Inflammatory macrophage (primary cell): ENCODE measurements at regions not wholly inside any gene's neighbourhood (a gene's known extent, or its start where the extent isn't known, plus 50 kb on each side); places are given as distances from the start of the nearest gene placed in this dataset.

Experiments used
- DNase-seq, 2 donors: peaks; one replicate each; pipeline ENCODE4 v3.0.0-alpha.2; 2020 to 2022

GRCh38 chr20:4512891-4513550, 173.2 kb upstream of the PRNP start:
- DNase-seq: no peak

GRCh38 chr20:4511776-4512175, 174.5 kb upstream of the PRNP start:
- no peak for DNase-seq

GRCh38 chr20:4509825-4510522, 176.3 kb upstream of the PRNP start:
- DNase-seq: no peak

- DNase-seq: no peak
Measured at GRCh38 chr20:4508773-4509172, 177.5 kb upstream of the PRNP start.

GRCh38 chr20:4507288-4507719, 179.0 kb upstream of the PRNP start:
- no peak for DNase-seq

GRCh38 chr20:4504814-4505213, 181.4 kb upstream of the PRNP start:
- no peak for DNase-seq

GRCh38 chr20:4502756-4503155, 183.5 kb upstream of the PRNP start:
- DNase-seq: no peak

GRCh38 chr20:4493386-4493785, 192.9 kb upstream of the PRNP start:
- DNase-seq: no peak

- no peak for DNase-seq
Measured at GRCh38 chr20:4491643-4492042, 194.6 kb upstream of the PRNP start.

GRCh38 chr20:4490606-4491280, 195.5 kb upstream of the PRNP start:
- DNase-seq: peak in 1 of 2 donors; percentile 24

- DNase-seq: no peak
Measured at GRCh38 chr20:4490045-4490444, 196.2 kb upstream of the PRNP start.

- no peak for DNase-seq
Measured at GRCh38 chr20:4488407-4489339, 197.6 kb upstream of the PRNP start.

- DNase-seq: no peak
Measured at GRCh38 chr20:4484379-4484997, 201.8 kb upstream of the PRNP start.

- DNase-seq: no peak
Measured at GRCh38 chr20:4483961-4484360, 202.3 kb upstream of the PRNP start.

- DNase-seq: peak in 1 of 2 donors; percentile 35
Measured at GRCh38 chr20:4483486-4483885, 202.8 kb upstream of the PRNP start.

GRCh38 chr20:4480104-4480503, 206.2 kb upstream of the PRNP start:
- DNase-seq: no peak

GRCh38 chr20:4476903-4477500, 209.3 kb upstream of the PRNP start:
- DNase-seq: no peak

- DNase-seq: no peak
Measured at GRCh38 chr20:4472906-4473305, 213.3 kb upstream of the PRNP start.

GRCh38 chr20:4471221-4471620, 215.0 kb upstream of the PRNP start:
- DNase-seq: no peak

GRCh38 chr20:4470375-4470774, 215.9 kb upstream of the PRNP start:
- no peak for DNase-seq

GRCh38 chr20:4469910-4470309, 216.3 kb upstream of the PRNP start:
- DNase-seq: no peak

GRCh38 chr20:4468114-4468513, 218.1 kb upstream of the PRNP start:
- no peak for DNase-seq
